Transverse colon (tissue), 4 donors: ENCODE measurements at regions not wholly inside any gene's neighbourhood (a gene's known extent, or its start where the extent isn't known, plus 50 kb on each side); places are given as distances from the start of the nearest gene placed in this dataset.

ENCODE experiments used
- DNase-seq: peaks from one replicate; pipeline ENCODE4 v3.0.0-alpha.2; 2019
- H3K27ac ChIP-seq, 4 donors: fragments of 200-600 bp; sonication (generic); 2 replicates each; pipeline ENCODE4 v1.5.1; 2016 to 2018; ENCODE audit warnings: inconsistent platforms in 4 of 4
- H3K27me3 ChIP-seq: fragments of 200-600 bp; sonication (generic); 2 replicates; pipeline ENCODE4 v1.5.1; 2017; ENCODE audit warnings: inconsistent platforms
- H3K36me3 ChIP-seq, 4 donors: fragments of 200-600 bp; sonication (generic); 2 replicates each; pipeline ENCODE4 v1.5.1; 2017 to 2019; ENCODE audit warnings: inconsistent platforms in 4 of 4
- H3K4me1 ChIP-seq, 4 donors: fragments of 200-600 bp; sonication (generic); 2 replicates each; pipeline ENCODE4 v1.5.1; 2017 to 2020; ENCODE audit warnings: inconsistent platforms in 4 of 4
- H3K4me3 ChIP-seq, 4 donors: fragments of 200-600 bp; sonication (generic); 1 replicate in 1 of 4; 2 replicates in 3 of 4; pipeline versions ENCODE4 v1.5.1 to v1.6.1; 2017 to 2019; ENCODE audit warnings: inconsistent platforms in 4 of 4
- H3K9me3 ChIP-seq, 2 donors: fragments of 200-600 bp; sonication (generic); 2 replicates each; pipeline ENCODE4 v1.5.1; 2017 to 2019; ENCODE audit warnings: inconsistent platforms in 2 of 2
- CTCF ChIP-seq, 5 experiments: fragments of 200-600 bp in 3 of 5; fragments of 450-650 bp in 2 of 5; sonication (generic) in 3 of 5; IDR thresholded peaks; 1 replicate in 2 of 5; 2 replicates in 3 of 5; pipeline ENCODE4 v1.5.1; 2016 to 2017; ENCODE audit warnings: antibody characterized with exemption in 5 of 5, inconsistent platforms in 3 of 5, mild to moderate bottlenecking in 2 of 5, moderate library complexity in 1 of 5
- EP300 ChIP-seq: sonication (generic); formaldehyde crosslinking; IDR thresholded peaks from one replicate; pipeline ENCODE4 v1.6.1; 2017; ENCODE audit warnings: antibody characterized with exemption, low read depth
- POLR2A ChIP-seq: fragments of 450-650 bp; IDR thresholded peaks from one replicate; pipeline ENCODE4 v1.6.1; 2016; ENCODE audit warnings: antibody characterized with exemption, mild to moderate bottlenecking, moderate library complexity
- POLR2AphosphoS5 ChIP-seq, 3 donors: sonication (generic); formaldehyde crosslinking; IDR thresholded peaks; one replicate each; pipeline ENCODE4 v1.6.1; 2016; ENCODE audit warnings: antibody characterized with exemption in 3 of 3
- WGBS, 2 donors: methylation state at CpG; one replicate each; pipeline ENCODE4 v1.1.5; 2018; ENCODE audit warnings: low coverage in 1 of 2; 5-methylcytosine and 5-hydroxymethylcytosine counted together
- in situ Hi-C, 4 donors: fragments of 200-750 bp; cut with MboI; loops; one replicate each; pipeline versions ENCODE4 v1.15.0 to v1.15.1; 2017; ENCODE audit warnings: low sequenced_read_pairs in 3 of 4, low pct_ligation_motif_present in 1 of 4, low pct_unique_long_range_greater_than_20kb in 1 of 4
- intact Hi-C: fragments of 100-400 bp; cut with DNase I; formaldehyde crosslinking; loops from one replicate; pipeline ENCODE4 v1.15.1; 2023; ENCODE audit warnings: low total_unique reads

GRCh38 chr1:38210895-38211177 lies 164.2 kb upstream of the POU3F1 start:
- no peaks in the 10 kb centered on the region for H3K36me3 ChIP-seq
- TF ChIP-seq POLR2A, result no peak
- no peak for TF ChIP-seq EP300
- TF ChIP-seq CTCF (IDR thresholded peaks at IDR 0.05), result no peak
- TF ChIP-seq POLR2AphosphoS5 (IDR thresholded peaks at IDR 0.05), result no peak
- no peak overlapping the region for H3K27ac ChIP-seq
- intact Hi-C loops (no loop called here), in situ Hi-C loops (no loop called here)
- no peak overlapping the region for H3K4me3 ChIP-seq
- H3K9me3 ChIP-seq, result no peaks in the 10 kb centered on the region
- no peaks in the 10 kb centered on the region for H3K4me1 ChIP-seq
- H3K27me3 ChIP-seq, result peaks cover 4% of the 10 kb centered on the region
- WGBS, 2 donors, result 97 to 100% methylated on average over 1 of the region's 1 CpG
- no peak for DNase-seq

GRCh38 chr1:38210021-38210894 lies 163.7 kb upstream of the POU3F1 start:
- H3K27me3 ChIP-seq, result peaks cover 4% of the 10 kb centered on the region
- no peaks in the 10 kb centered on the region for H3K9me3 ChIP-seq
- WGBS, 2 donors, result 73 to 82% methylated on average over 8 to 15 of the region's 15 CpGs
- in situ Hi-C loops, result no loop called here
- no peaks in the 10 kb centered on the region for H3K4me1 ChIP-seq
- H3K4me3 ChIP-seq, result no peak overlapping the region
- H3K36me3 ChIP-seq, result no peaks in the 10 kb centered on the region
- TF ChIP-seq CTCF (IDR thresholded peaks at IDR 0.05) (no peak), POLR2A (no peak), EP300 (no peak), POLR2AphosphoS5 (IDR thresholded peaks at IDR 0.05) (no peak)
- no peak overlapping the region for H3K27ac ChIP-seq
- intact Hi-C loops, result no loop called here
- no peak for DNase-seq

- TF ChIP-seq POLR2A (no peak), POLR2AphosphoS5 (IDR thresholded peaks at IDR 0.05) (no peak), EP300 (no peak), CTCF (IDR thresholded peaks at IDR 0.05) (no peak)
Observed at GRCh38 chr1:38208716-38209632, 162.4 kb upstream of the POU3F1 start.

GRCh38 chr1:38207906-38208305 lies 161.3 kb upstream of the POU3F1 start:
- 63 to 77% methylated on average over 2 to 4 of the region's 4 CpGs for WGBS, 2 donors
- H3K36me3 ChIP-seq, result no peaks in the 10 kb centered on the region
- intact Hi-C loops, result no loop called here
- DNase-seq, result no peak
- TF ChIP-seq POLR2A, result no peak
- no peak for TF ChIP-seq CTCF (IDR thresholded peaks at IDR 0.05)
- TF ChIP-seq POLR2AphosphoS5 (IDR thresholded peaks at IDR 0.05), result no peak
- TF ChIP-seq EP300, result no peak
- no peak overlapping the region for H3K4me3 ChIP-seq
- H3K27ac ChIP-seq, result no peak overlapping the region
- in situ Hi-C loops, result no loop called here
- no peaks in the 10 kb centered on the region for H3K9me3 ChIP-seq
- no peaks in the 10 kb centered on the region for H3K4me1 ChIP-seq
- H3K27me3 ChIP-seq, result no peaks in the 10 kb centered on the region

More at GRCh38 chr1:38208716-38209632, 162.4 kb upstream of the POU3F1 start:
- WGBS, 2 donors, result 77% methylated on average over 9 of the region's 9 CpGs; no CpG with 5 or more reads in 1 of the 2 donors
- DNase-seq, result no peak
- H3K27ac ChIP-seq, result no peak overlapping the region
- peaks cover 4% of the 10 kb centered on the region for H3K27me3 ChIP-seq
- H3K9me3 ChIP-seq, result no peaks in the 10 kb centered on the region
- intact Hi-C loops (no loop called here), in situ Hi-C loops (no loop called here)
- H3K4me3 ChIP-seq, result no peak overlapping the region
- no peaks in the 10 kb centered on the region for H3K36me3 ChIP-seq
- H3K4me1 ChIP-seq, result no peaks in the 10 kb centered on the region
